SJCRH30 (cell line): ENCODE measurements at regions not wholly inside any gene's neighbourhood (a gene's known extent, or its start where the extent isn't known, plus 50 kb on each side); places are given as distances from the start of the nearest gene placed in this dataset.
"Not testable (repeated sequence)": the region's sequence is repeated elsewhere in the genome, so short reads cannot be mapped to it uniquely, and the experiment has no call there.

Source experiments
- DNase-seq, 2 experiments: peaks; one replicate each; pipeline ENCODE4 v3.0.0-alpha.2; 2015 to 2020
- H3K27ac ChIP-seq: fragments of 250-450 bp; sonication (Bioruptor Pico); 2 replicates; pipeline ENCODE4 v1.5.1; 2020; ENCODE audit warnings: mild to moderate bottlenecking, moderate library complexity
- H3K27me3 ChIP-seq: fragments of 250-450 bp; sonication (Bioruptor Pico); 2 replicates; pipeline ENCODE4 v1.5.1; 2020; ENCODE audit warnings: mild to moderate bottlenecking, moderate library complexity
- H3K36me3 ChIP-seq: fragments of 250-450 bp; sonication (Bioruptor Pico); 2 replicates; pipeline ENCODE4 v1.5.1; 2020; ENCODE audit warnings: mild to moderate bottlenecking, moderate library complexity
- H3K4me1 ChIP-seq: fragments of 250-450 bp; sonication (Bioruptor Pico); 2 replicates; pipeline ENCODE4 v1.5.1; 2020; ENCODE audit warnings: mild to moderate bottlenecking, moderate library complexity
- H3K4me3 ChIP-seq: fragments of 250-450 bp; sonication (Bioruptor Pico); 2 replicates; pipeline ENCODE4 v1.5.1; 2020; ENCODE audit warnings: mild to moderate bottlenecking, moderate library complexity
- H3K9me3 ChIP-seq: fragments of 250-450 bp; sonication (Bioruptor Pico); replicated peaks from 2 replicates; pipeline ENCODE4 v1.5.1; 2020; ENCODE audit warnings: mild to moderate bottlenecking, moderate library complexity

DNA sequence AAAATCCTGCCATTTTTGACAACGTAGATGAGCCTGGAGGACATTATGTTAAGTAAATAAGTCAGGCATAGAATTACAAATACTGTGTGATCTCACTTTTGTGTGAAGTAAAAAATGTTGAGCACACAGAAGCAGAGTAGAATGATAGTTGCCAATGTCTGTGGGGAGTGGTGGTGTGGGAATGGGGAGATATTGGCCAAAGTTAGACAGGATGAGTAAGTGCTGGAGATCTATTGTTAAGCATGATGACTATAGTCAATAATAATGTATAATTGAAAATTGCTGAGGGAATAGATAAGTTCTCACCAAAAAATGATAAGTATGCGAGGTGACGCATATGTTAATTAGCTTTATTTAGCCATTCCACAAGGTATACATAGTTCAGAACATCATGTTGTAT lies 92.0 kb downstream of the GPR85 start:
- Histone ChIP-seq H3K27me3 (no peaks in the 10 kb centered on the region), H3K4me1 (peaks cover 12% of the 10 kb centered on the region), H3K27ac (no peak overlapping the region; the same call in 1 of the 2 replicates), H3K9me3 (0 out of 2 replicates have a peak, but pooled peaks cover 2% of the 10 kb centered on the region), H3K36me3 (no peaks in the 10 kb centered on the region), H3K4me3 (no peak overlapping the region)
- no peak for DNase-seq

- Histone ChIP-seq H3K4me1 (peaks cover 6% of the 10 kb centered on the region; the same call in 1 of the 2 replicates), H3K9me3 (no peaks in the 10 kb centered on the region), H3K36me3 (no peaks in the 10 kb centered on the region), H3K4me3 (no peak overlapping the region), H3K27me3 (no peaks in the 10 kb centered on the region), H3K27ac (no peak overlapping the region)
- peak; percentile 26 to 43 for DNase-seq
Observed at GRCh38 chr7:112990624-112991023, 96.0 kb downstream of the GPR85 start.

GRCh38 chr7:112989531-112989930 lies 97.1 kb downstream of the GPR85 start:
- no peak for DNase-seq
- no peak overlapping the region for H3K27ac ChIP-seq
- H3K4me1 ChIP-seq, result 0 out of 2 replicates have a peak, but pooled peaks cover under 1% of the 10 kb centered on the region

GRCh38 chr7:112987171-112987570 lies 99.5 kb downstream of the GPR85 start:
- Histone ChIP-seq H3K4me3 (no peak overlapping the region), H3K9me3 (no peaks in the 10 kb centered on the region), H3K4me1 (peaks cover 3% of the 10 kb centered on the region; the same call in 1 of the 2 replicates), H3K36me3 (no peaks in the 10 kb centered on the region), H3K27me3 (no peaks in the 10 kb centered on the region), H3K27ac (no peak overlapping the region)
- DNase-seq, result no peak

More at GRCh38 chr7:112989531-112989930, 97.1 kb downstream of the GPR85 start:
- no peak overlapping the region for H3K4me3 ChIP-seq
- H3K9me3 ChIP-seq, result no peaks in the 10 kb centered on the region
- no peaks in the 10 kb centered on the region for H3K27me3 ChIP-seq
- no peaks in the 10 kb centered on the region for H3K36me3 ChIP-seq

DNA sequence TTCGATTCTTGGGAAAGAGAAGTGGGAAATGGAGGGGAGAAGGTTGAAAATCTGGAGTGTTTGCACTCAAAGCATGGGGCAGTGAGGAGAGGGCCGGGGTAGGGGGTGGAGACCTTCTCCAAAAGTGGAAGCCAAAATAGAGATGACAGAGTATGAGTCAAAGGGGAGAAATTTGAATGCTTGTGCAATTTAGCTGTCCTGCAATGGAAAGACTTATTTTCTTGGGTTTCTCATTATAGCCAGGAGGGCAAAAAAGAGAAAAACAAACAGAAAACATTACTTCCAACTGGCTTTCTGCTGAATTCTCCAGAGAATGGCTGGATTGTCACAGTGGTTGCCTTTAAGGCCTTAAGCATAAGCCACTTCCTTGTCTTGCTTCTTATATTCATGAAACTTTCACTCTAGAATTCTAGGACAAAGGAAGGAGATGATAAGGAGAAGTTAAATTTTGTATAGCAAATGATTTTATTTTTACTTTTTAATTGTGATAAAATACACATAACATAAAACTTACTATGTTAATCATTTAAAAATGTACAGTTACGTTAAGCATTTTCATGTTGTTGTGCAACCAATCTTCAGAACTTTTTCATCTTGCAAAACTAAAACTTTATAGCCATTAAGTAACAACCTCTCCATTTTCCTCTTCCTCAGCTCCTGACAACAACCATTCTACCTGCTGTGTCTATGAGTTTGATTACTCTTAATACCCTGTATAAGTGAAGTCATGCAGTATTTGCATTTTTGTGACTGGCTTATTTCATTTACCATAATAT lies 100.2 kb downstream of the GPR85 start:
- Histone ChIP-seq H3K27me3 (no peaks in the 10 kb centered on the region), H3K9me3 (no peaks in the 10 kb centered on the region), H3K4me3 (no peak overlapping the region), H3K27ac (no peak overlapping the region), H3K36me3 (no peaks in the 10 kb centered on the region), H3K4me1 (peaks cover 7% of the 10 kb centered on the region; the same call in 1 of the 2 replicates)
- no peak for DNase-seq

GRCh38 chr7:112985377-112985987 lies 101.1 kb downstream of the GPR85 start:
- H3K4me1 ChIP-seq, result peaks cover 7% of the 10 kb centered on the region; the same call in 1 of the 2 replicates
- no peak for DNase-seq
- no peaks in the 10 kb centered on the region for H3K9me3 ChIP-seq
- H3K36me3 ChIP-seq, result no peaks in the 10 kb centered on the region
- no peaks in the 10 kb centered on the region for H3K27me3 ChIP-seq
- H3K4me3 ChIP-seq, result no peak overlapping the region
- H3K27ac ChIP-seq, result no peak overlapping the region

GRCh38 chr7:112982441-112983063 lies 104.1 kb downstream of the GPR85 start:
- Histone ChIP-seq H3K4me1 (peaks cover 7% of the 10 kb centered on the region; the same call in 1 of the 2 replicates), H3K27me3 (no peaks in the 10 kb centered on the region), H3K36me3 (no peaks in the 10 kb centered on the region), H3K27ac (no peak overlapping the region), H3K9me3 (no peaks in the 10 kb centered on the region), H3K4me3 (no peak overlapping the region)
- no peak for DNase-seq

GRCh38 chr7:112981966-112982365 lies 104.7 kb downstream of the GPR85 start:
- H3K4me3 ChIP-seq, result no peak overlapping the region
- H3K4me1 ChIP-seq, result peaks cover 7% of the 10 kb centered on the region; the same call in 1 of the 2 replicates
- H3K27ac ChIP-seq, result no peak overlapping the region
- H3K36me3 ChIP-seq, result no peaks in the 10 kb centered on the region
- H3K9me3 ChIP-seq, result no peaks in the 10 kb centered on the region
- DNase-seq, result no peak
- no peaks in the 10 kb centered on the region for H3K27me3 ChIP-seq

GRCh38 chr7:112979055-112979454 lies 107.6 kb downstream of the GPR85 start:
- not testable (repeated sequence) for H3K4me1 ChIP-seq, H3K27ac ChIP-seq, H3K27me3 ChIP-seq, H3K9me3 ChIP-seq, H3K4me3 ChIP-seq, DNase-seq, H3K36me3 ChIP-seq

DNA sequence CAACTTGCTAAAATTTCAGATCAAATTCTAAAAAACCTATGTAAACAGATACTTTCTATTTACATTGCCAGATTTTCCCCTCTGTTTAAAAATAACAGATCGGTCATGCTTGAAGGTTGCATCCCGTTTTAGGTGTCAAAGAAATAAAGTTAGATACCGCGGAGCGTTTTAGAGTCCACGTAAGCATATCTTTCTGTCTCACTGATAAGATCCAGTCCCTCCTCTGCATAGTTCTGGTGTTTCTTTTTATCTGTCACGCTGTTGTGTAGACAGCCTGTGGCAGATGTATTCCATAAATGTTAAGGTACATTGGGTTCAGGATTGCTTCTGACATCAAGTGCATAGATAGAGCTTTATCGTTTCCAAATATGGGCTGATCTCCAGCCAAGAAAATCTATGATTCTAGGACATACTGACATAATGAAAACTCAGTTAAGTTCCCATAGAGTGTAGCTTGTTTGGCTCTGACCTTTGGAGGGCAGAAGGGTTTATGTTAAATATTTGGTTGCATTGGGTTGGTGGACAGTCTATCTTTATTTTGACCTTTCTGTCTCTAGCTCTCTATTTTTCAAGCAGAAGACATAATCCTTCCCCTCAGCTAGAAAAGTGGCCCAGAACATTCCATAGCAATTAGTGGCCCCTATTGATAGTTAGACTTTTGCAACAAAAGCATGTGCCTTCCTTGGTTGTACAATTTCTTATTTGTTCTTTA lies 109.2 kb downstream of the GPR85 start:
- H3K36me3 ChIP-seq, DNase-seq, H3K4me1 ChIP-seq, H3K4me3 ChIP-seq, H3K27me3 ChIP-seq, H3K27ac ChIP-seq, H3K9me3 ChIP-seq: not testable (repeated sequence)

GRCh38 chr7:112970771-112971170 lies 115.9 kb downstream of the GPR85 start:
- DNase-seq, result peak in 1 of 2 experiments; percentile 9
- 0 out of 2 replicates have a peak, but pooled peaks cover 3% of the 10 kb centered on the region for H3K9me3 ChIP-seq
- H3K27me3 ChIP-seq, result no peaks in the 10 kb centered on the region
- H3K36me3 ChIP-seq, result no peaks in the 10 kb centered on the region
- H3K4me3 ChIP-seq, result no peak overlapping the region
- no peaks in the 10 kb centered on the region for H3K4me1 ChIP-seq
- H3K27ac ChIP-seq, result no peak overlapping the region

DNA sequence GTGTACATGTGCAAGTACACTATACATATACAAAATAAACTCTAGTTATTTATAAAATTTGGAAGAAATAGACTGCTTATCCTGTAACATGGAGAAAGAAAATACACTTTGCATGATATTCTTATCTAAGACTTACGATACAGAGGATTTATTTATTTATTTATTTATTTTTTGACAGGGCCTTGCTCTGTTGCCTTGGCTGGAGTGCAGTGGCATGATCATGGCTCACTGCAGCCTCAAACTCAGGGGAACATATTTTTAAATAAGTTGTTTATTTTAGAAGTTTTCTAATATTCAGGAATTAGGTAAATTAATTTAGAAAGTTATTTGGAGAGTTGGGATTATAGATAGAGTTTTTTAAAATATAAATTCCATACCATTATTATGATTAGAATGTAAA lies 116.7 kb downstream of the GPR85 start:
- no peaks in the 10 kb centered on the region for H3K27me3 ChIP-seq
- H3K4me3 ChIP-seq, result no peak overlapping the region
- H3K9me3 ChIP-seq, result 0 out of 2 replicates have a peak, but pooled peaks cover 3% of the 10 kb centered on the region
- H3K36me3 ChIP-seq, result no peaks in the 10 kb centered on the region
- H3K27ac ChIP-seq, result no peak overlapping the region
- no peaks in the 10 kb centered on the region for H3K4me1 ChIP-seq
- no peak for DNase-seq

- H3K9me3 ChIP-seq, result no peaks in the 10 kb centered on the region
- H3K27ac ChIP-seq, result no peak overlapping the region
- DNase-seq, result no peak
- H3K4me3 ChIP-seq, result no peak overlapping the region
- H3K4me1 ChIP-seq, result no peaks in the 10 kb centered on the region
- H3K36me3 ChIP-seq, result no peaks in the 10 kb centered on the region
- no peaks in the 10 kb centered on the region for H3K27me3 ChIP-seq
Observed at GRCh38 chr7:112965506-112965905, 121.1 kb downstream of the GPR85 start.

DNA sequence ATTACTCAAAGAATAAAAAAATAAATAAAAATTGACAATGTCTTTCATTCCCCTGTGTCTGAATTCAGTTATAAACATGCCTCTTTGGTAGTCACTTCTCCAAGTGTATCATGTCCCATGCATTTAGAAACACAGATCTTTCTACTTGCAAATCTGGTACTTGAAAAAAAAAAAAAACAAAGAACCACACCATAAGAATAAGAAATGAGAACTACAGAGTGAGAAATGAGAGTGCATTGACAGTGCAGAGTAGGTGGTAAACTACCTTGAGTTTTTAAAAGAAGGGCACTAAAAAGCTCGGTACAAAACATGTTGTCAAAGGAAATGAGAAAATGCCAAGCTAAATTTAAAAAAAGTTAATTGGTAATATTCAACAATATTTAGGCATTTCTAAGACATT lies 123.0 kb downstream of the GPR85 start:
- no peak overlapping the region for H3K27ac ChIP-seq
- no peaks in the 10 kb centered on the region for H3K36me3 ChIP-seq
- no peaks in the 10 kb centered on the region for H3K9me3 ChIP-seq
- no peaks in the 10 kb centered on the region for H3K4me1 ChIP-seq
- no peak overlapping the region for H3K4me3 ChIP-seq
- no peaks in the 10 kb centered on the region for H3K27me3 ChIP-seq
- DNase-seq, result no peak

DNA sequence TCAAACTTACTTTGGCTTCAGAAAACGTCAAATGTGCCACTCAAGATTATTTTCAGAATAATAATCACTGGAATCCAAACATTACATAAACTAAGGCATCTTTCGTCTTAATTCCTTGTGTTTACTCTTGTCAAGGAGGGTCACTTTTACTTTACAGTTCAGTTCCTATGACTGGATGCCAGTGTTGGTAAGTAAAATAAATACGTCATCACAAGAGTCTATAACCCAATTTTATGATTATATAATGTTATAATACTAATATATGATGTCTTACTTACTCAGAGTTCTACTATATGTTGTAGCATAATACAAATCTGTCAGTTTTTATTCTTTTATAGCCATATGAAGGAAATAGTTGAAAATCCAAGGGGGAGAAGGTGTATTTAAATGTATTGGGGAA lies 123.8 kb downstream of the GPR85 start:
- Histone ChIP-seq H3K4me1 (no peaks in the 10 kb centered on the region), H3K27me3 (no peaks in the 10 kb centered on the region), H3K27ac (no peak overlapping the region), H3K36me3 (no peaks in the 10 kb centered on the region), H3K4me3 (no peak overlapping the region), H3K9me3 (no peaks in the 10 kb centered on the region)
- no peak for DNase-seq
